HAP-1 (cell line): ENCODE measurements at regions not wholly inside any gene's neighbourhood (a gene's known extent, or its start where the extent isn't known, plus 50 kb on each side); places are given as distances from the start of the nearest gene placed in this dataset.

Experiments
- DNase-seq, 2 experiments: peaks; one replicate each; pipeline ENCODE4 v3.0.0-alpha.2; 2016 to 2020; ENCODE audit warnings: low spot score in 2 of 2
- H3K27me3 ChIP-seq: fragments of 250-450 bp; sonication (Bioruptor Pico); 2 replicates; pipeline ENCODE4 v1.5.1; 2020; ENCODE audit warnings: low read depth, mild to moderate bottlenecking, moderate library complexity
- H3K36me3 ChIP-seq: fragments of 250-450 bp; sonication (Bioruptor Pico); replicated peaks from 2 replicates; pipeline ENCODE4 v1.5.1; 2020; ENCODE audit warnings: mild to moderate bottlenecking
- H3K4me1 ChIP-seq: fragments of 250-450 bp; sonication (Bioruptor Pico); 2 replicates; pipeline ENCODE4 v1.5.1; 2020; ENCODE audit warnings: mild to moderate bottlenecking
- H3K4me3 ChIP-seq: fragments of 250-450 bp; sonication (Bioruptor Pico); 2 replicates; pipeline ENCODE4 v1.5.1; 2020; ENCODE audit warnings: mild to moderate bottlenecking, moderate library complexity
- H3K9me3 ChIP-seq: fragments of 250-450 bp; sonication (Bioruptor Pico); 2 replicates; pipeline ENCODE4 v1.5.1; 2020; ENCODE audit warnings: mild to moderate bottlenecking, moderate library complexity
- in situ Hi-C: fragments of 300-500 bp; cut with MboI; formaldehyde crosslinking; loops from 3 replicates; pipeline ENCODE4 v1.14.3; 2020; ENCODE audit warnings: low sequenced_read_pairs, inconsistent platforms, mixed read lengths

DNA sequence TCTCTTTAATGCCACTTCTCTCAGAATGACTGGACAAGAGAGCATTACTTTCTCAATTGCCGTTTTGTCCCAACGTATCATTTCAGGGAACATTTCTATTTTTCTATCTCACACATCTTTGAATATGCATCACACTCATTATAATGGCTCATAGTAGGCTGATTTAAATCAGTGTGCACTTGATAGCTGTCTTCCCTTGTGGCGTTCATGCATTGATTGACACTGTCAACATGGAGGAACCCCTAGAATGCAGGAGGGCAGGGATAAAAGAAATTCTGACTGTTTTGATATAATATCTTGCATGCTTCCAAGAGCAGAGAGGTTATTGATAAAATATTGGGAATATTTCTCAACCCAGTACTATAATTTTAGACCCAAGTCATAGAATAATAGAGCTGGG, 1528.9 kb upstream of the FLRT2 start:
- no peaks in the 10 kb centered on the region for H3K9me3 ChIP-seq
- in situ Hi-C loops: no loop called here
- no peak overlapping the region for H3K4me3 ChIP-seq
- no peaks in the 10 kb centered on the region for H3K4me1 ChIP-seq
- H3K36me3 ChIP-seq: no peaks in the 10 kb centered on the region
- no peak for DNase-seq
- no peaks in the 10 kb centered on the region for H3K27me3 ChIP-seq

DNA sequence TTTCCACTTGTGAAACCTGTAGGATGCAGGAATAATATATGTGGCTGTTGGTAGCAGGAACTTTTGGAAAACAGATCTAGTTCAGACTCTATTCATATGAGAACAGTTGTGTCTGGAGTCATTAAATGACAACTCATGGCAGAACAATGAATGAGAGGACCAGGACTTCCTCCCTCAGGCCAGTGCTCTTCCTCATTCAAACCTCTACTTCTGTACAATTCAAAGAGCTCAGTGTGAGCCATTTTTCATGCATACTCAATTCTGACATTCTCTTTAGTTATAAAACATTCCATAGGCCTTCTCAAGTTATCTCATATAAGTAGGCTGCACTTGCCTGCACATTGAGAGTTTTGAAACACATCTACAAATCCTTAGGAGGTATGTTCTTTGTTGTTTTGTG, 1526.6 kb upstream of the FLRT2 start:
- Histone ChIP-seq H3K4me3 (no peak overlapping the region), H3K36me3 (no peaks in the 10 kb centered on the region), H3K27me3 (no peaks in the 10 kb centered on the region), H3K9me3 (no peaks in the 10 kb centered on the region), H3K4me1 (no peaks in the 10 kb centered on the region)
- DNase-seq: peak in 1 of 2 experiments; percentile 5
- in situ Hi-C loops: no loop called here

DNA sequence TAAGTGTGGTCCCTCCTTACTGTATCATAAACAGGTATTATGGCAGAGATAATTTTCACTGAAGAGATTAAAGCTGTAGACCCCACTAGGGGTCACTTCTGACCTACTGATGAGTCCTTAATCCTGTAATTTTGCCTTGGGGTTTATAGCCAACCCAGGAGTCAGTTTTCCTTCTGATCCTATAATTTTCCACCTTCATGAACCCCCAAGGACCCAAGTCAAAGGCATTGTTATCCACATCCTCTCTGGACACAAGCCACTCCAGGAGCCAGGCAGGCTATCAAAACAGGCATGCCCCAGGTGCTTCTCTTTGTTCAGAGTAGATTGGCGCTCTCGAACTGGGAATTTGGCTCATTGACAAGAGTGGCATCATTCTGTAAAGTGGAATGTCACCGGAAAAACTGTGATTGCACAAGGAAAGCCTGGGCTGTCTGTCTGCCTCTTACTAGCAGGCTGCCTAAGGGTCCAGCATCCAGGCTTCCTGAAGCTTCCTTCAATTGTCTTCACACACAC, 1523.2 kb upstream of the FLRT2 start:
- no peaks in the 10 kb centered on the region for H3K27me3 ChIP-seq
- no peak overlapping the region for H3K4me3 ChIP-seq
- no peaks in the 10 kb centered on the region for H3K36me3 ChIP-seq
- no peaks in the 10 kb centered on the region for H3K9me3 ChIP-seq
- in situ Hi-C loops: no loop called here
- no peaks in the 10 kb centered on the region for H3K4me1 ChIP-seq
- no peak for DNase-seq

DNA sequence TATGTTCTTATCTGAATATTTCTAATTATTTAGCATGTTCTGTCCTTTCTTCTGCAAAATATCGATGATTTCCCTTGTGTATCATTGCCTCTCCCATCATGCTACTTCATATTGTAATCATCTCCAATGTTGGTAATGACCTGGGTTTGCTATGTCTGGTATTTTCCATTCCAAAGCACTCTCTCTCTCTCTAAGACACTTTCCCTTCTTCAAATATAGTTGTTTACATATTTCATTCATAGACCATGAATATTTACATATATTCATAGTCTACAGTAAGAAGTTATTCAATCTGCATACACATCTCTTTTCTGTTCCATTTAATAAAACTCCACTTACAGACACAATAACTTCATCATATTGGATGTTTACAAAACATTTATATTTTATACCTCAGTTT, 1516.5 kb upstream of the FLRT2 start:
- Histone ChIP-seq H3K4me3 (no peak overlapping the region), H3K27me3 (no peaks in the 10 kb centered on the region), H3K4me1 (no peaks in the 10 kb centered on the region), H3K36me3 (no peaks in the 10 kb centered on the region), H3K9me3 (no peaks in the 10 kb centered on the region)
- no peak for DNase-seq
- in situ Hi-C loops: no loop called here

DNA sequence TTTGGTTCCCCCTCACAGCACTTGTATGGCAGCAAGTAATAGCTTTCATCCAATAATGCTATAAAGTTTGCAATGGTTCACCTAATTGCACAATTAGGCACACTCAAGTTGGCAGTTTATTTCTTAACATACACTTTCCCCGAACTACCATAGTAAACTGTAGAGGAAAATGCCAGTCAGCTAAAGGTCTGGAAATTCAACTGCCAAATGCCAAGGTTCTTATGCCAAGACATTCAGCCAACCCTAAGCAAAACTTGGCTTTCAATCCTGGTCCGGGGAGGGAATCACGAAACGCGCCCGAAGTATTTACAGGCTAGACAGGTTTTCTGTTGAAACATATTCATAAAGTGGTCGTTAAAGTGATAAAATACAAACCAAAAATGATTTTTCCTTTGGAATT, 1512.4 kb upstream of the FLRT2 start:
- no peak overlapping the region for H3K4me3 ChIP-seq
- no peaks in the 10 kb centered on the region for H3K27me3 ChIP-seq
- H3K9me3 ChIP-seq: no peaks in the 10 kb centered on the region
- in situ Hi-C loops: no loop called here
- no peaks in the 10 kb centered on the region for H3K36me3 ChIP-seq
- DNase-seq: no peak
- no peaks in the 10 kb centered on the region for H3K4me1 ChIP-seq

DNA sequence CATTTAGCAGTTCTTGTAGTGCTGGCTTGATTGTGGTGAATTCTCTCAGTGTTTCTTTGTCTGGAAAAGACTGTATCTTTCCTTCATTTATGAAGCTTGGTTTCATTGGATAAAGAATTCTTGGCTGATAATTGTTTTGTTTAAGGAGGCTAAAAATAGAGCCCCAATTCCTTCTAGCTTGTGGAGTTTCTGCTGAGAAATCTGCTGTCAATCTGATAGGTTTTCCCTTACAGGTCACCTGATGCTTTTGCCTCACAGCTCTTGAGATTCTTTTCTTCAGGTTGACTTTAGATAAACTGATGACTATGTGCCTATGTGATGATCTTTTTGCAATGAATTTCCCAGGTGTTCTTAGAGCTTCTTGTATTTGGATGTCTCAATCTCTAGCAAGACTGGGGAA, 1508.5 kb upstream of the FLRT2 start:
- H3K4me3 ChIP-seq: no peak overlapping the region
- no peaks in the 10 kb centered on the region for H3K4me1 ChIP-seq
- no peaks in the 10 kb centered on the region for H3K27me3 ChIP-seq
- in situ Hi-C loops: no loop called here
- H3K36me3 ChIP-seq: no peaks in the 10 kb centered on the region
- DNase-seq: no peak
- H3K9me3 ChIP-seq: no peaks in the 10 kb centered on the region

DNA sequence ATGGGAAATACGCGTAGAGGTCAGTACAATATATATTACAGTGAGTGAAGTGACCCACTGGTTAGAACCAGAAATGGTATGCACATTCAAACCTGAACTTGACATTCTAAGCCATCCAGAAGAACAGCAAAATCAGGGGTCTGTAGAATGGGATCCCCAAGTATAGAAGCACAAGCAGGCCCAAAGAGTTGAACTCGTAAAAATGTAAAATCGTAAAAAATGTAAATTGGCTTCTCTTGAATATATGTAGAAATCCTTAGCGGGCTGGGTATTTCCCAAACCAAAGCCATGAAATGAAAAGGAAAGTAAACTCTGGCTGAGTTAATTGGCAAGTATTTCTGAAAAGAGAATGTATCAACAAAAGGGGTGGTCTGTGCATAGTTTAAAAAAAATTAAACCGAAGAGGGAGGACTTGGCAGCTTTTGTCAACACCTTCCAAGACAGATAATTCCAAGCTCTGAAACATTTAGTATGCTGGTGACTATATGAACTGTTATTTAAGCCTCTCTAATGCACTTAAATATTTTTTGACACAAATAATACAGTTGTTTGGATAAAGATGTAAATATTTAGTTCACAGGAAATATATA, 1505.6 kb upstream of the FLRT2 start:
- in situ Hi-C loops: no loop called here
- Histone ChIP-seq H3K27me3 (no peaks in the 10 kb centered on the region), H3K36me3 (no peaks in the 10 kb centered on the region), H3K4me3 (no peak overlapping the region), H3K4me1 (no peaks in the 10 kb centered on the region), H3K9me3 (no peaks in the 10 kb centered on the region)
- no peak for DNase-seq

DNA sequence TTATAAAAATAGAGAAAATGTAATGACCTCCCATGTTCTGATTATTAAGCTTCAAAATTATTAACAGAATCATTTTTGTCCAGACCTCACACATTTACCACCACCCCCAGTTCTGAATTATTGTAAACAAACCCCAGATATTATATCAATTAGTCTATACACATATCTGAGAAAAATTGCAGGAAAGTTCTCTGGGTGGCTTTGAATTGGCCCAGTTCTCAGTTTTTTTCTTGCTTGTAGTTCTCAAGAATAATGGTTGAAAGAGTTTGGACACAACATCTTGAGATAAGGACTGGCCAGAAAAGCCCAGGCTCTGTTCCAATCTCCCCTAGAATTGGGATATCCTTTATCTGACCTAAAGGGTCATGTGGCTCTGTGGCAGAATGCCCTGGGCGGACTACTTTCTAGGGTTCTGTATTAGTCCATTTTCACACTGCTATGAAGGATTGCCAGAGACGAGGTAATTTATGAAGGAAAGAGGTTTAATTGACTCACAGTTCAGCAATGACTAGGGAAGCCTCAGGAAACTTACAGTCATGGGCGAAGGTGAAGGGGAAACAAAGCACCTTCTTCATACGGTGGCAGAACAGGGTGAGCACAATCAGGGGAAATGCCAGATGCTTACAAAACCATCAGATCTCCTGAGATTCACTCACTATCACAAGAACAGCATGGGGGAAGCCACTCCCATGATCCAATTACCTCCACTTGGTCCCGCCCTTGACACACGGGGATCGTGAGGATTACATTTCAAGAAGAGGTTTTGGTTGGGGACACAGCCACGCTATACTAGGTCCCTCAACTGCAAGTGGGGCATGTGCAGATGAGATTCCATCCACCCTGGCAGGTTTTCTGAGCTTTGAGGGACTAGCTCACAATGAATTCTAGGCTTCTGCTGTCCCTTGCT, 1504.6 kb upstream of the FLRT2 start:
- no peak for DNase-seq
- no peaks in the 10 kb centered on the region for H3K36me3 ChIP-seq

DNA sequence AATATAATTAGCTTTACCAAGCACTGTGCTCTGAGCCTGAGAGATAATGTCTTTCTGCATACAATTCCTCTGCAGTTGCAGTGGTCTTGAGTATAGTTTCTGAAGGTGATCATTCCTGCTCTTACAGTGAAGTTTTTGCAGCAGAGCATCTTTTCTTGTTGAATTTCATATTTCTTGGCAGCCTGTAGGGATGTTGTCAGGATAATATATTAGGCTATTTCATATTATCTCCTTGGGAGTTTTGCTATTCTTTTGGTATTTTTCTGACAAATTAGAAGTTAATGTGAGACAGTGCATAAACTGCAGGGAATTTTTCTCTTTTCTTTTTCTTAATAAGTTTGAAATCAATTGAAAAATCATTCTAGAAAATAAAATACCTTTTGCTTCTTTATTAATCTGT, 1502.6 kb upstream of the FLRT2 start:
- Histone ChIP-seq H3K4me1 (no peaks in the 10 kb centered on the region), H3K9me3 (no peaks in the 10 kb centered on the region), H3K4me3 (no peak overlapping the region), H3K36me3 (no peaks in the 10 kb centered on the region), H3K27me3 (no peaks in the 10 kb centered on the region)
- DNase-seq: no peak
- in situ Hi-C loops: no loop called here

More for the DNA sequence above, 1504.6 kb upstream of the FLRT2 start:
- no peak overlapping the region for H3K4me3 ChIP-seq
- H3K4me1 ChIP-seq: no peaks in the 10 kb centered on the region
- no peaks in the 10 kb centered on the region for H3K9me3 ChIP-seq
- H3K27me3 ChIP-seq: no peaks in the 10 kb centered on the region
- in situ Hi-C loops: no loop called here

DNA sequence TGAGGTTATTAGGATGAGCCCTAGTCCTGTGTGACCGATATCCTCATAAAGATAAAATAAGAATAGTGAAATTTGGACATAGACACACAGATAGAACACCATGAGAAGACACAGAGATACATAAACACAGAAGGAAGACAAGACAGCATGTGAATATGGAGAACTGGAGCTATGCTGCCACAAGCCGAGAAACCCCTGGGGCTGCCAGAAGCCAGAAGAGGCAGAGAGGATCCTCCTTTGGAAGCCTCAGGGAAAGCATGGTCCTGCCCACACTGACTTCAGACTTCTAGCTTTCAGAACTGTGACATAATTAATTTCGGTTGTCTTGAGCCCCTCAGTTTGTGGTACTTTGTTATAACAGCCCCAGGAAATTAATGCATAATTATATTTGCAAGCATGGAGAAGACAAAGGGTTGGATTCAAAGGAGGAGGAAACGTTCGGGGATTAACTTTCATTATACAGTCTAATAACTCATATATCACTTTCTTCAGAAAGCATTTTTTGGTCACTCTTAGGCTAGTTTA, 1501.8 kb upstream of the FLRT2 start:
- no peak overlapping the region for H3K4me3 ChIP-seq
- DNase-seq: no peak
- no peaks in the 10 kb centered on the region for H3K4me1 ChIP-seq
- H3K27me3 ChIP-seq: no peaks in the 10 kb centered on the region
- in situ Hi-C loops: no loop called here
- no peaks in the 10 kb centered on the region for H3K9me3 ChIP-seq
- H3K36me3 ChIP-seq: no peaks in the 10 kb centered on the region

DNA sequence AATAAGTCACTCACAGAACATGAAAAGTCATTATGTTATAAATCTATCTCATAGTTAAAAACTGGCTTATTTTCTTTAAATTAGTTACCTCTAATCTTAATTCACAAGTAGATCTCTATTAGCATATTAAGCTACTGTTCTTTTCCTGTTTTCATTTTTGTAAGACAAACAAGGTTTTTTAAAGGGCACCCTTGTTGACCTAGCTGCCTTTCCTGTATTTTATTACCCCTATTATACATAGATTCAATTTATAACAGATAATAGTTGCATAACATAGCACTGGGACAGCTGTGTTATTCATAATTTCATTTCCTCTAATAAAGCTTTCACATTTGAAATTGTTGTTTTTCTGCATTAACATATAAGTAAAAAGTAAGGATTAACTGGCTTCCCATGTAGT, 1500.7 kb upstream of the FLRT2 start:
- no peaks in the 10 kb centered on the region for H3K9me3 ChIP-seq
- no peaks in the 10 kb centered on the region for H3K36me3 ChIP-seq
- H3K4me1 ChIP-seq: no peaks in the 10 kb centered on the region
- no peak for DNase-seq
- no peak overlapping the region for H3K4me3 ChIP-seq
- in situ Hi-C loops: no loop called here
- H3K27me3 ChIP-seq: no peaks in the 10 kb centered on the region

DNA sequence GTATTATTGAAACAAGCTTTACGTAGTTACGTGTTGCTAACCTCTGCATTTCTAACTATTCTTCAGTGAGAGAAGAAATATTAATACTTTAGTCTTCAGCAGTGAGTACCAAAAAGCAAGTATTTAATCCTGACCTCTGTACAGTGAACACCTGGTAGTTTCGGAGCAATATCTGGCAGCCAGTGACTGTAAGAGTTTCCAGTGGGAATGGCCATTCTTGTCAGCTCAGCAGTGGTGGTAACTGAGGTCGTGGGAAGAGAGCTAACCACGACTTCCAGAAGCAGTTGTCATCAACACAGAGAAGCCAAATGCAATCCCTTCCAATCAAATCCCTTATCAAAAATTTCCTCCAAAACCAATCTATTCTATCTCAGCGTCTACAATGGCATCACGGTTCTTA, 1500.2 kb upstream of the FLRT2 start:
- H3K9me3 ChIP-seq: no peaks in the 10 kb centered on the region
- DNase-seq: no peak
- in situ Hi-C loops: no loop called here
- no peaks in the 10 kb centered on the region for H3K4me1 ChIP-seq
- H3K27me3 ChIP-seq: no peaks in the 10 kb centered on the region
- H3K36me3 ChIP-seq: no peaks in the 10 kb centered on the region
- H3K4me3 ChIP-seq: no peak overlapping the region

DNA sequence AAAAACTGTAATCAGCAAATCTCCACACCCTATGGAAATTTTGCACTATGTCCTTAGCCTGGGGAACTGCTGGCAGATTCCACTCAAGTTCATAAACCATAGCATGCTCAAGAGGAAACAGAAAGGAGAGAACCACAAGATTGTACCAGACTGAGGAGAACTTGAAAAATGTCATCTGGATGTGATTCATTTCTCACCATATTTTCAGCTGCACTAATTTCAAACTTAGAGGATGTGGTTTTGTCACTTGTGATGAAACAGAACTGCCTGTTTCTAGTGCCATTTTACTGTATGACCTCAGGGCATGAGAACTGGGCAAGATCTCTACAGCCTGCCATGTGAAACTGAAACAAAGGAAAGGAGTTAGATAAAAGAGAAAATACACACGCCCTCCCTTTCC, 1493.1 kb upstream of the FLRT2 start:
- no peaks in the 10 kb centered on the region for H3K9me3 ChIP-seq
- no peak for DNase-seq
- H3K4me1 ChIP-seq: no peaks in the 10 kb centered on the region
- in situ Hi-C loops: no loop called here
- H3K4me3 ChIP-seq: no peak overlapping the region
- no peaks in the 10 kb centered on the region for H3K36me3 ChIP-seq
- H3K27me3 ChIP-seq: no peaks in the 10 kb centered on the region

DNA sequence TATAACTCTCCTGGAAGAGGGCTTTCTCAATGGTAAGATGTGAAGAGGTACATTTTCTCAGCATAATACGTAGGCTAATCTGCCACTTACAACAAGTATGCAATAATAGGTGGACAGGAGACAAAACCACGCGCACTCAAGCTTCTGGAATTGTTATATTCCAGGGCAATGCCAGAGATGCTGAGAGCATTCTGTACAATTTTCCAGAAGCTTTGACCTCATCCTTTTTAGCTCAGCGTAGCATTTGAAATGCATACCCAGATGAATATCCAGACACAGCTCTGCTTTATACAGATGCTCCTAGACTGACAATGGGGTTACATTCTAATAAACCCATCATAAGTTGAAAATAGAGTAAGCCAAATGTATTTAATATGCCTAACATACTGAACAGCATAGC, 1492.4 kb upstream of the FLRT2 start:
- H3K27me3 ChIP-seq: no peaks in the 10 kb centered on the region
- DNase-seq: no peak
- in situ Hi-C loops: no loop called here

More for the DNA sequence above, 1492.4 kb upstream of the FLRT2 start:
- Histone ChIP-seq H3K36me3 (no peaks in the 10 kb centered on the region), H3K4me3 (no peak overlapping the region), H3K4me1 (no peaks in the 10 kb centered on the region), H3K9me3 (no peaks in the 10 kb centered on the region)
